H54 (cell line): ENCODE measurements at regions not wholly inside any gene's neighbourhood (a gene's known extent, or its start where the extent isn't known, plus 50 kb on each side); places are given as distances from the start of the nearest gene placed in this dataset.

Experiments used
- DNase-seq: peaks from one replicate; pipeline ENCODE4 v3.0.0; 2011; ENCODE audit warnings: low spot score, mixed read lengths; ENCODE audit not compliant: insufficient read length
- FAIRE-seq: peaks from 3 replicates; lab custom pipeline; 2011; peaks lifted over from hg19 to GRCh38; lab: Jason Lieb, UNC
- POLR2A ChIP-seq: IDR thresholded peaks from 2 replicates; pipeline ENCODE4 v1.6.1; 2011; ENCODE audit warnings: low read depth, mild to moderate bottlenecking, low read length

GRCh38 chrX:15956681-15957080 lies 102.1 kb upstream of the AP1S2 start:
- TF ChIP-seq POLR2A: no peak
- DNase-seq (peak; percentile 0), FAIRE-seq (no peak)

- no peak for FAIRE-seq
- no peak for TF ChIP-seq POLR2A
- DNase-seq: no peak
These were observed 99.2 kb upstream of the AP1S2 start for GRCh38 chrX:15953801-15954200.

- FAIRE-seq (no peak), DNase-seq (no peak)
- TF ChIP-seq POLR2A: no peak
These were observed 97.6 kb upstream of the AP1S2 start for GRCh38 chrX:15952212-15952611.

GRCh38 chrX:15948318-15948660 lies 93.7 kb upstream of the AP1S2 start:
- no peak for DNase-seq
- no peak for FAIRE-seq
- TF ChIP-seq POLR2A: no peak

DNA sequence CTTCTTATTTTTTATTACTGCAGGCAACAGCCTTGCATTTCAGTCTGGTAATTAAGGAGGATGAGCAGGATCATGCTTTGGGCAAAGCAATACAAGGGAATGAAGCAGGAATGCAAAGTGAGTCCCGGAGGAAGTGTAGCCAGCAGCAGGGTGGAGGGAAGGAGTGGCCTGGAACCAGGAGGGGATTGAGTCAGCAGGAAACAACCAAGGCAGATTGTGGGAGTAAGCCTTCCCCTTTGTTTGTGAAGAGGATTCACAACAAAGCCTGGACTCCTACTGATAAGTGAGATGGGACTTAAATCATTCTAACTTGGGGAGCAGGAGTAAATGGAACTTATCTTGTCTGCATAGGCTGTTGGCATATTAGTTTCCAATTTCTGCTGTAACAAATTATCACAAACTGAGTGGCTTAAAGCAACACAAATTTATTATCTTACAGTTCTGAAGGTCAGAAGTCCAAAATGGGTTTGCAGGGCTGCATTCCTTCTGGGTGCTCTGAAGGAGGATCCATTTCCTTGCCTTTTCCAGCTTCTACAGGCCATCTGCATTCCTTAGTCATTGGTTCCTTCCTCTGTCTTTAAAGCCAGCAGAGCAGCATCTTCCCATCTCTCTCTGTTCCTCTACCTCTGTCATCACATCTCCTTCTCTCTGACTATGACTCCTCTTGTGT lies 93.2 kb upstream of the AP1S2 start:
- DNase-seq: peak; percentile 7
- FAIRE-seq: no peak
- no peak for TF ChIP-seq POLR2A

DNA sequence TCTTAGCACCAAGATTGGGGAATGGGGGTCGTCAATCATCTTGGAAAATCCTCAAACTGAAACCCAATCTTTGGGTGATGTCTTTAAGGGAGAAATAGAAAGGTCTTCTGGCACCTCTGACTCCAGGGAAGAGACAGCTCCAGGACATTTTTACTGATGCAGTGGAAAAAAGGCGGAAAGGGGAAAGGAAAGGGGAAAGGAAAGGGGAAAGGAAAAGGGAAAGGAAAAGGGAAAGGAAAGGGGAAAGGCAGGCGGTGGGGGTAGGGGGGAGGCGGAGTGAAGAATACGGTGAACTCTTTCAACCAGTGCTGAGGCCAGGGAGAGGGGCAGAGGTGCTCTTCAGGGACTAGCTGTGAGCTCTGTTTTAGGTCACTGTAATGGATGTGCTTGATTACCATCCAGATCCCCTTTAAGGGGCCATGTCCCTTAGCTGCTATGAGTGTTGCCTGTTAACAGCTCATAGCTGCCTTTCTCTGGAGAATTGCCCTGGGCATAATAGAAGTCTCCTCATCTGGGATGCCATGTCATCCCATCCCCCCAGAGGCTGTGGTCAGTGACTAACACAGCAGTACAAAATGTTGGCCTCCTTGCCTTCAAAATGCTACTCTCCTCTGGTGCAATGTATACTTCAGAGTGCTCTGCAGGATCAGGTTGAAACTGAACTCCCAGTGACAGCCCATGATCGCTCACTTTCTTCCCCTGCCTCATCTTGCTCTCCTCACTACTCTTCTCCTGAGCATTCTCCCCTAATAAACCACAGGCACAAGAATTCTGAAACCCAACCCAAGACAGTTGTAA lies 92.4 kb upstream of the AP1S2 start:
- no peak for DNase-seq
- peak; percentile 64 for FAIRE-seq
- TF ChIP-seq POLR2A: no peak

DNA sequence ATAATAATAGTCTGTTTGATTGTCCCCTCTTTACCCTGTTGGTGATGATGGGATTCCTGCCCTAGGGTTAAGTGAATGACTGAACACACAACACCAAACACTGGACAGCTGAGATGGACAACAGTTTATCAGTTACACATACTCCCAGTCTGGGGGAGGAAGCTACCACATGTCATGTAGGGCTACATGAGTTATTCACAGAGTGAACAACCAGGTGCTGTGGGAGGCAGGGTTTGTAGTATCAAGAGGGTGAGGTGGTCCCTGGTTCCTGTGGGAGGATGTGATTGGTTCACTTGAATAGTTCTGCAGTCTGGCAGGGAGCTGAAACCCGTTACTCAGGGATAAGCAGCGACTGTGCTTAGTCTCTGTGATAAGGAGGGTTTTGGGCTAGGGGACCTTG lies 88.8 kb upstream of the AP1S2 start:
- no peak for DNase-seq
- FAIRE-seq: no peak
- no peak for TF ChIP-seq POLR2A

- TF ChIP-seq POLR2A: no peak
- DNase-seq: no peak
- FAIRE-seq: no peak
These were observed 87.7 kb upstream of the AP1S2 start for GRCh38 chrX:15942307-15942706.

DNA sequence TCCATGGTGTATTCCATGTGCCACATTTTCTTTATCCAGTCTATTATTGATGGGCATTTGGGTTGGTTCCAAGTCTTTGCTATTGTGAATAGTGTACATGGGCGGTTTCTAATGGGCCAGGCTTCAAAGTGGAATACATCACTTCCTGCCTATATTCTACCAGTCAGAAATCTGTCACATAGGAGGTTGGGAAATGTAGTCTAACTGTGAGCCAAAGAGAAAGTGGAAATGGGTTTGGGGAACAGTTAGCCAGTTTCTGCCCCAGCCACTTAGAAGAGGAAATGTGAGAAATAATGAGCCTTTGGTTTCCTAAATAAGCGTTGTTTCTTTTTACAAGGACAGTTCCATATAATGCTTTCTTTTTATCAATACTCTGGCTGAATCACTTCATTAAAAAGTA lies 85.1 kb upstream of the AP1S2 start:
- no peak for DNase-seq
- no peak for FAIRE-seq
- no peak for TF ChIP-seq POLR2A

- FAIRE-seq (no peak), DNase-seq (no peak)
- no peak for TF ChIP-seq POLR2A
These were observed 83.5 kb upstream of the AP1S2 start for GRCh38 chrX:15938072-15938471.

- no peak for FAIRE-seq
- no peak for DNase-seq
- no peak for TF ChIP-seq POLR2A
These were observed 76.7 kb upstream of the AP1S2 start for GRCh38 chrX:15931362-15931761.

GRCh38 chrX:15930585-15930984 lies 76.0 kb upstream of the AP1S2 start:
- TF ChIP-seq POLR2A: no peak
- no peak for FAIRE-seq
- no peak for DNase-seq

DNA sequence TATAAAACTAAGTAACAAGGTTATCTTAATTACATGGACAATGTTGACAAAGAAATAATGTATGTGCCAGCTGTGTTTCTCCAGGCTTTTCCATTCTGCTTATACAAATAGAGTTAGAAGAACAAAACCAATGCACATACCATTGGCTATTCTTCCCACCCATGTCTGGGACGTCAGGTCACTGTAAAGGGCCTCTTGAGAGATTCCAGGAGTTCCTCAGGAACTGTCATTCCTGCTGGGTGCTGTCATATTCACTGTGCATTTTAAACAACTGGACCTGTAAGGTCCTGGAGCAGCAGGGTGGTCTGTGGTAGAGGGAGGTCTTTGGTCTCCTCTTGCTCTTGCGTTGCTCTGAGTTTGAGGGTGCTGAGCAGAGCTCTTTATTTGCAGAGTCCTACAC lies 74.6 kb upstream of the AP1S2 start:
- TF ChIP-seq POLR2A: no peak
- no peak for FAIRE-seq
- no peak for DNase-seq

DNA sequence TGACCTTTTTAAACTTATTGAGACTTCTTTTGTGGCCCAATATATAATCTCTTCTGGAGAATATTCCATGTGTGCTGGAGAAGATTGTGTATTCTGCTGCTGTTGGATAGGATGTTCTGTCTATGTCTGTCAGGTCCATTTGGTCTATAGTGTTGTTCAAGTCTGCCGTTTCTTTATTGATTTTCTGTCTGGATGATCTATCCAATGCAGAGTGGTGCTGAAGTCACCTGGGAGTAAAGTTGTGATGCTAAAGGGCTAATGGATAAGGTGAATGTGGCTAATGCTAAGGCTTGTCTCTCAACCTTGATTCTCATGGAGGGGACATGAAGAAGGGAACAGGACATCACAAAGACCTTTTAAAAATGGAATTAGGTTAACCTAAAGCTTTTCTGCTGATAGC lies 72.0 kb upstream of the AP1S2 start:
- DNase-seq (no peak), FAIRE-seq (no peak)
- TF ChIP-seq POLR2A: no peak

DNA sequence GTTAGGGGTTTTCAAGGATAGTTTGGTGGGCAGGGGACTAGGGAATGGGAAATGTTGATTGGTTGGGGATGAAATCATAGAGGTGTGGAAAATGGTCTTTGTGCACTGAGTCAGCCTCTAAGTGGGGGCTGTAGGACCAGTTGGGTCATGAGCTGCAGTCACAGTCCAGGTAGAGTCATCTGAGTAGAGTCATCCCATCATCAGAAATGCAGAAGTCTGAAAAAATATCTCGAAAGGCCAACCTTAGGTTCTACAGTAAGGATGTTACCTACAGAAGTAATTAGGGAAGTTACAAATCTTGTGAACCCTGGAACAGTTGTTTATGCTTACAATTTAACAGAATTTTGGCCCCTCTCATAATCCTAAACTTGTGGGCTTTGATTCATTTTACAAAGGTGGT lies 63.4 kb upstream of the AP1S2 start:
- no peak for TF ChIP-seq POLR2A
- DNase-seq (no peak), FAIRE-seq (no peak)

DNA sequence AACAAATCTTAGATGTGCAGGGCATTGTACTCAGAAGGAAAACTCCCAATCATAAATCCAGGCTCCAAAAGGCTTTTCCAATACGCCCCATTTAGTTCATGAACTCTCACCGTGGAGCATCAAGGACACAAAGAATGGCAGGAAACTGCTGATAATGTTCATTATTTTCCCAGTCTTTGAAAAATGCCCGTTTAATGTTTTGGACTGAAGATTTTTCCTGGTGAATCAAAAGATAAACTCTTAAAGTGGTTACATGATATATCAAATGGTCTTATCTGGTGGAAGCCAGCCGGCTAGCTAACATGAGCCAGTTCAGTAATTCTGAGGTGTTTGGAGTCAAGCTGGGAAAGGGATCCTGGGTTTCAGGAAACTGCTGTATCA lies 62.1 kb upstream of the AP1S2 start:
- no peak for DNase-seq
- FAIRE-seq: no peak
- no peak for TF ChIP-seq POLR2A
